ENCODE measurements at regions not wholly inside any gene's neighbourhood (a gene's known extent, or its start where the extent isn't known, plus 50 kb on each side); places are given as distances from the start of the nearest gene placed in this dataset.
"Not testable (repeated sequence)": the region's sequence is repeated elsewhere in the genome, so short reads cannot be mapped to it uniquely, and the experiment has no call there.

- ATAC-seq; DNase-seq; intact Hi-C loops (cut with micrococcal nuclease): not testable (repeated sequence)
Measured at GRCh38 chr6:110539277-110540019, 63.0 kb upstream of the SLC22A16 start.

GRCh38 chr6:110538416-110539160 is 62.2 kb upstream of the SLC22A16 start:
- ATAC-seq (no peak), DNase-seq (no peak)
- intact Hi-C loops (cut with micrococcal nuclease), result no loop called here

- intact Hi-C loops (cut with micrococcal nuclease), result no loop called here
- ATAC-seq (no peak), DNase-seq (no peak)
Measured at GRCh38 chr6:110537208-110538123, 61.1 kb upstream of the SLC22A16 start.

GRCh38 chr6:110534731-110535492 is 58.5 kb upstream of the SLC22A16 start:
- no peak for ATAC-seq
- DNase-seq, result no peak
- intact Hi-C loops (cut with micrococcal nuclease), result no loop called here

GRCh38 chr6:110532431-110532830 is 56.0 kb upstream of the SLC22A16 start:
- intact Hi-C loops (cut with micrococcal nuclease), result no loop called here
- no peak for ATAC-seq

GRCh38 chr6:110530671-110531070 is 54.3 kb upstream of the SLC22A16 start:
- ATAC-seq (no peak), DNase-seq (no peak)
- intact Hi-C loops (cut with micrococcal nuclease), result no loop called here

More at GRCh38 chr6:110532431-110532830, 56.0 kb upstream of the SLC22A16 start:
- DNase-seq, result no peak

GRCh38 chr6:110529907-110530306 is 53.5 kb upstream of the SLC22A16 start:
- no peak for DNase-seq
- no peak for ATAC-seq
- intact Hi-C loops (cut with micrococcal nuclease), result loop anchor here (10.0 kb wide), 1 partner anchor 425 kb away; the partner anchor contains the start of gene GTF3C6

- intact Hi-C loops (cut with micrococcal nuclease), result loop anchor here (10.0 kb wide), 1 partner anchor 425 kb away; the partner anchor contains the start of gene GTF3C6
- DNase-seq (no peak), ATAC-seq (peak; percentile 16)
Measured at GRCh38 chr6:110529355-110529754, 52.9 kb upstream of the SLC22A16 start.

- intact Hi-C loops (cut with micrococcal nuclease), result loop anchor here (10.0 kb wide), 1 partner anchor 426 kb away; the partner anchor contains the start of gene GTF3C6
- DNase-seq (no peak), ATAC-seq (no peak)
Measured at GRCh38 chr6:110528930-110529325, 52.5 kb upstream of the SLC22A16 start.

- intact Hi-C loops (cut with micrococcal nuclease), result loop anchor here (10.0 kb wide), 1 partner anchor 426 kb away; the partner anchor contains the start of gene GTF3C6
- DNase-seq, result no peak
- peak; percentile 78 for ATAC-seq
Measured at GRCh38 chr6:110528101-110528929, 51.9 kb upstream of the SLC22A16 start.

- ATAC-seq (no peak), DNase-seq (no peak)
- intact Hi-C loops (cut with micrococcal nuclease), result loop anchor here (10.0 kb wide), 1 partner anchor 427 kb away; the partner anchor contains the start of gene GTF3C6
Measured at GRCh38 chr6:110527516-110527915, 51.1 kb upstream of the SLC22A16 start.

- intact Hi-C loops (cut with micrococcal nuclease), result loop anchor here (10.0 kb wide), 1 partner anchor 428 kb away; the partner anchor contains the start of gene GTF3C6
- DNase-seq (no peak), ATAC-seq (no peak)
Measured at GRCh38 chr6:110526726-110527125, 50.3 kb upstream of the SLC22A16 start.
